Tibial artery (tissue), 4 donors: ENCODE measurements at regions not wholly inside any gene's neighbourhood (a gene's known extent, or its start where the extent isn't known, plus 50 kb on each side); places are given as distances from the start of the nearest gene placed in this dataset.

Source experiments
- DNase-seq, 2 donors: peaks; one replicate each; pipeline ENCODE4 v3.0.0-alpha.2; 2019
- H3K27ac ChIP-seq, 2 donors: fragments of 200-600 bp; sonication (generic) in 1 of 2; 1 replicate in 1 of 2; 2 replicates in 1 of 2; pipeline ENCODE4 v1.5.1; 2018 to 2019; ENCODE audit warnings: mild to moderate bottlenecking in 1 of 2
- H3K27me3 ChIP-seq, 2 donors: fragments of 200-600 bp; sonication (generic) in 1 of 2; one replicate each; pipeline versions ENCODE4 v1.5.1 to v1.6.0; 2016 to 2019
- H3K36me3 ChIP-seq, 3 donors: fragments of 200-600 bp; sonication (generic) in 2 of 3; one replicate each; pipeline ENCODE4 v1.5.1; 2016 to 2019; ENCODE audit warnings: mild to moderate bottlenecking in 2 of 3
- H3K4me1 ChIP-seq, 4 donors: fragments of 200-600 bp; sonication (generic) in 2 of 4; 1 replicate in 3 of 4; 2 replicates in 1 of 4; pipeline ENCODE4 v1.5.1; 2016 to 2019
- H3K4me3 ChIP-seq, 2 donors: fragments of 200-600 bp; sonication (generic) in 1 of 2; 1 replicate in 1 of 2; 2 replicates in 1 of 2; pipeline ENCODE4 v1.5.1; 2018 to 2019; ENCODE audit warnings: mild to moderate bottlenecking in 2 of 2
- H3K9me3 ChIP-seq, 3 donors: fragments of 200-600 bp; sonication (generic) in 1 of 3; one replicate each; pipeline ENCODE4 v1.5.1; 2016 to 2019
- CTCF ChIP-seq, 2 experiments: fragments of 200-600 bp in 1 of 2; fragments of 450-650 bp in 1 of 2; IDR thresholded peaks; one replicate each; pipeline ENCODE4 v1.5.1; 2017 to 2019; ENCODE audit warnings: antibody characterized with exemption in 2 of 2, mild to moderate bottlenecking in 1 of 2, moderate library complexity in 1 of 2
- intact Hi-C: fragments of 100-400 bp; cut with DNase I; formaldehyde crosslinking; loops from one replicate; pipeline ENCODE4 v1.15.0; 2023; ENCODE audit warnings: low total_unique reads

GRCh38 chrX:10021461-10022272 is 54.5 kb downstream of the CLDN34 start:
- no peaks in the 10 kb centered on the region for H3K9me3 ChIP-seq
- H3K27ac ChIP-seq, result no peak overlapping the region
- peaks cover 0 to 49% (median 5%) of the 10 kb centered on the region in 4 donors for H3K4me1 ChIP-seq
- H3K36me3 ChIP-seq, result no peaks in the 10 kb centered on the region
- no peak overlapping the region for H3K4me3 ChIP-seq
- no peak for TF ChIP-seq CTCF (IDR thresholded peaks at IDR 0.05)
- H3K27me3 ChIP-seq, result no peaks in the 10 kb centered on the region
- DNase-seq, result no peak
- intact Hi-C loops, result no loop called here

GRCh38 chrX:10022273-10022541 is 55.0 kb downstream of the CLDN34 start:
- Histone ChIP-seq H3K36me3 (no peaks in the 10 kb centered on the region), H3K4me1 (peaks cover 0 to 46% (median 2%) of the 10 kb centered on the region in 4 donors), H3K27me3 (no peaks in the 10 kb centered on the region), H3K27ac (no peak overlapping the region), H3K4me3 (no peak overlapping the region), H3K9me3 (no peaks in the 10 kb centered on the region)
- TF ChIP-seq CTCF (IDR thresholded peaks at IDR 0.05), result no peak
- intact Hi-C loops, result no loop called here
- no peak for DNase-seq

- Histone ChIP-seq H3K27ac (no peak overlapping the region), H3K4me1 (peaks cover 0 to 41% (median 2%) of the 10 kb centered on the region in 4 donors), H3K36me3 (no peaks in the 10 kb centered on the region), H3K27me3 (no peaks in the 10 kb centered on the region), H3K4me3 (no peak overlapping the region), H3K9me3 (no peaks in the 10 kb centered on the region)
- DNase-seq, result peak in 1 of 2 donors; percentile 64
- TF ChIP-seq CTCF (IDR thresholded peaks at IDR 0.05), result no peak
- intact Hi-C loops, result no loop called here
Observed at GRCh38 chrX:10022580-10023245, 55.6 kb downstream of the CLDN34 start.

- Histone ChIP-seq H3K9me3 (no peaks in the 10 kb centered on the region), H3K4me3 (no peak overlapping the region), H3K4me1 (peaks cover 0 to 40% (median 0%) of the 10 kb centered on the region in 4 donors), H3K27ac (no peak overlapping the region), H3K27me3 (no peaks in the 10 kb centered on the region), H3K36me3 (no peaks in the 10 kb centered on the region)
- intact Hi-C loops, result no loop called here
- DNase-seq, result no peak
- no peak for TF ChIP-seq CTCF (IDR thresholded peaks at IDR 0.05)
Observed at GRCh38 chrX:10023821-10024220, 56.7 kb downstream of the CLDN34 start.

- Histone ChIP-seq H3K4me3 (no peak overlapping the region), H3K9me3 (no peaks in the 10 kb centered on the region), H3K4me1 (peaks cover 0 to 42% (median 0%) of the 10 kb centered on the region in 4 donors), H3K27me3 (no peaks in the 10 kb centered on the region), H3K36me3 (no peaks in the 10 kb centered on the region), H3K27ac (no peak overlapping the region)
- DNase-seq, result no peak
- no peak for TF ChIP-seq CTCF (IDR thresholded peaks at IDR 0.05)
- intact Hi-C loops, result no loop called here
Observed at GRCh38 chrX:10025742-10026493, 58.8 kb downstream of the CLDN34 start.
